DMS53 (cell line): ENCODE measurements at regions not wholly inside any gene's neighbourhood (a gene's known extent, or its start where the extent isn't known, plus 50 kb on each side); places are given as distances from the start of the nearest gene placed in this dataset.
"Not testable (repeated sequence)": the region's sequence is repeated elsewhere in the genome, so short reads cannot be mapped to it uniquely, and the experiment has no call there.

Experiments
- DNase-seq: peaks from one replicate; lab custom pipeline; 2025; lab: John Stamatoyannopoulos, UW

- DNase-seq = no peak
Observed at GRCh38 chr2:52294628-52295027, 1262.7 kb upstream of the NRXN1 start.

GRCh38 chr2:52292801-52293200 is 1260.9 kb upstream of the NRXN1 start:
- DNase-seq = no peak

DNA sequence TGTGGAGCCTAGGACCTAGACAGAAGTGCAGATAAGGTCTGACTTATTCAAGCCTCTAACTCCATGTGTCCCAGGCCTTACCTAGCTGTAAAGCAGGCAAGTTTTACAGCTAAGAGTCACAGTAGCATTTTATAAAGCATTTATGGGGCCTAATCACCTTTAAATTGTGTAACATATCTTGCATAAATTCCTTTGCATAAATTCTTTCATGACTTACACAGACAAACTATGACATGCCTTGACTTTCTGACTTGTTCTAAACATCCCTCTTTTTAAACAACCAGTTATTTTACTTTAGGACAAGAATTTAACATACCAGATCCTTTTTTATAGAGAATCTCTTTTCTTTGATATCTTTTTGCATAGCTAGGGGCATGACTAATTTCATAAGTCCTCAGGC is 1257.8 kb upstream of the NRXN1 start:
- no peak for DNase-seq

DNA sequence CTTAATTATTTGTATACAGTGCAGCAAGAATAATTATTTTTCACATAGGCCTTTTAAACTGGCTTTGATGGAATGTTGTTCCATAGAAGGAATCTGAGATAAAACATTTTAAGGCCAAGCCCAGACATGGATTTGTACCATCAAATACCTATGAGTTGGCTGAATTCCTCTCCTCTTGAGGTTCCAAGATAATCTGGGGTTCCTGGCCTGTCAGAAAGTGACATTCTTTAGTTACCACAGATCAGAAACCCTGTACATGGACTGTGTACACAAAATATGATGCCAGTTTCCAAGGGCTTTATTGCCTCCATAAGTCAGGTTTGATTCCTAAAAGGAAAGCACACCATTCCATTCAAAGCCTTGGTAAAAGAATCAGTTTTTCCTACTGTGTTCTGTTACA is 1256.7 kb upstream of the NRXN1 start:
- DNase-seq = no peak

GRCh38 chr2:52269696-52270485 is 1238.0 kb upstream of the NRXN1 start:
- DNase-seq = no peak

DNA sequence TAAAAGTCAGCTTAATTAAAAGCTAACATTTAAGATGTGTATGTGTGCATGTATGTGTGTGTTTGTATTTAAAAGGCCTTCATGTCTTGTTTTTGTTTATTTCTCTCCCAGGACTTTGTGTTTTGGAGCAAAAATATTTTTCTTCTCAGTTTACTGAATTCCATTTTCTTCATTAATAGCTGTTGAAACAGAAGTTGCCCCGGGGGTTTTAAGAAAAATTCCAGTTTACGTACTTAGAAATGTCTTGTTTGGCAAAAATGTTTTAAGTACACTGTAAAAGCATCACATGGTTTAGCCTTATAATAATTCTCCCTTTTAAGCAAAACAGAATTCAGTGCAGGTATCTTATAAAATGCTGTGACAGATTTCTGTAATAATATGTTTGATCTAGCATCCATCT is 1233.0 kb upstream of the NRXN1 start:
- no peak for DNase-seq

DNA sequence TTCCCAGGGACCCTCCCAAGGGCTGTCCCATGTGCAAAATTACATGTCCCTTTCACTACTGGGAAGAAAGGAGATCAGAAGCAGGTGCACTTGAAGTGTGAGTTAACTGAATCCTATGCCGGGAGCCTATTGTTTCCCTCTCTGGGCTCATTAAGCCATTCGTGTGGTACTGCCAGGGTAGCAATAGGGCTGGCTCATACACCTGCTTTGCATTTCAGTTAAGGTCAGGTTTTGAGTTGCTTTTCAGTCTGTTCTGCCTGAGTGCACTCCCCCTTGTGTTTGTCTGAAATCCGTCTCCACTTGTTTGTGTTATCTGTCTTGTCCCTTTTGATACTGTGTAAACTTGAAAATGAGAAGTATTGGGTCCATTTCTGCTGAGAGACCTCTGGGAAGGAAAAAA is 1232.6 kb upstream of the NRXN1 start:
- DNase-seq = peak; percentile 74

GRCh38 chr2:52260904-52261303 is 1229.0 kb upstream of the NRXN1 start:
- DNase-seq = no peak

DNA sequence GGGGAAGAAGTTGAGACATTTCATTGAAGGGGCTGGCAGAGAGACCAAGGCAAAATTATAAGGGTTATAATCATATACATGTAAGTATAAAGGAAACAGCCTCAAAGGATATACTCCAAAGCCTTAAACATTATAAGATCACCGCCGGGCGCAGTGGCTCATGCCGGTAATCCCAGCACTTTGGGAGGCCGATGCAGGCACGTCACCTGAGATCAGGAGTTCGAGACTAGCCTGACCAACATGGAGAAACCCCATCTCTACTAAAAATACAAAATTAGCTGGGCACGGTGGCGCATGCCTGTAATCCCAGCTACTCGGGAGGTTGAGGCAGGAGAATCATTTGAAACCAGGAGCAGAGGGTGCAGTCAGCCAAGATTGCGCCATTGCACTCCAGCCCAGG is 1227.0 kb upstream of the NRXN1 start:
- DNase-seq = not testable (repeated sequence)

DNA sequence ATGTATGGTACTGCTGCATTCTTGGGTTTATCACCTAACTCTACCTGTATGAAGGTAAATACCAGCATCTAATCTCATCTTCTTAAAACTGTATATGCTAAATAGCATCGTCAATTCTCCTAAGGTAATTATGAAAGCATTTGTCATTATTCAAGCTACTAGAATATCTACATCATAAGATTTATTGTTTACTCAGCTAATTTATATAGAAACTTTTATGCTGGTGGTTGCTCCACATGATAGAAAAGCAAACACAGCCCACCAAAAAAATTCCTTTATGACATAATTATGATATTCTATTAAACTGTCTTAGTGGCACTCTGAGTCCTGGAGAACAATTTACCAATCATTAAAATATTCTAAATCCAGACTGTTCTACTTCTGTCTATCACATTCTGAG is 1226.1 kb upstream of the NRXN1 start:
- no peak for DNase-seq

DNA sequence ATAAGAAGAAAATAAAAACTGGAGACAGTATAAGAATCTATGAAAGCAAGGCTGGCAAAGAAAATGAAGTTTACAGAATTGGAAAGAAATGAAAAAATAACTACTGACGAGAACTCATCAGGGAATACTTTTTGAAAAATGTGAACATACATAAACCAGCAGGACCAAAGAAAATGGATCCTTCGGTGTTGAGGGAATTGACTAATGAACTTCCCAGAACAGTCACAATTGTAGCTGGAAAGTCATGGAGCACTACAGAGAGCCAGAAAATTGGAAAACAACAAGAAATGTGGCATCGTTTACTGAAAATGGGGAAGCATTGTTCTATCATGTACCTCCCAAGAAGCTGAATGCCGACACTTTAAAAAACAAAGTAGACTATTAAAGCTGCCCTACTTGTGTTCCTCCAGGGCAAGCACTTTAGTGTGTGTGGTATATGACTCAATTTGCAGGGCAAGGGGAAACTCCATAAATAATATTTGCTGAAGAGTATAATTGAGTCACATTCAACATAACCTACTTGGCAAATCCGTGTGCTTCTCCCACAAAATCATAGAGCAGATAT is 1221.6 kb upstream of the NRXN1 start:
- no peak for DNase-seq

- peak; percentile 72 for DNase-seq
Observed at GRCh38 chr2:52238782-52239181, 1206.8 kb upstream of the NRXN1 start.

GRCh38 chr2:52222128-52222527 is 1190.2 kb upstream of the NRXN1 start:
- peak; percentile 80 for DNase-seq

GRCh38 chr2:52220393-52220792 is 1188.5 kb upstream of the NRXN1 start:
- DNase-seq = peak; percentile 98

DNA sequence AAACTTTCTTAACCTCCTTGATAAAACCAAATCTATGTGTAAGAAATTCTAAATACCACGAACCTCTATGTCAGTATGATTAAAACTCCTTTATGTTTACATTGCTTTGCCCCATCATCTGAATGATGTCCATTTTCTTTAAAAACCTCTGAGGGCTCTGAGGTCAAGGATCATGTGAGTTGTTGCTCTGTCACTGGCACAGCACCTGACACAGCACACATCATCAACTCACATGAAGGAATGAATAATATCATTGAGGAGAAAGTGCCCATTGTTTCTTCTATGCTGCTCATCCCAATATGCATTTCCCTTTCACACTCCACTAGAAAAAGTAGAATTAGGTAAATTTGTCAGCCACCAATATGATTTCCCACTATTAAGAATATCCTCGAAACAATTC is 1178.7 kb upstream of the NRXN1 start:
- DNase-seq = no peak

GRCh38 chr2:52210161-52210560 is 1178.2 kb upstream of the NRXN1 start:
- no peak for DNase-seq

GRCh38 chr2:52194342-52194741 is 1162.4 kb upstream of the NRXN1 start:
- no peak for DNase-seq

DNA sequence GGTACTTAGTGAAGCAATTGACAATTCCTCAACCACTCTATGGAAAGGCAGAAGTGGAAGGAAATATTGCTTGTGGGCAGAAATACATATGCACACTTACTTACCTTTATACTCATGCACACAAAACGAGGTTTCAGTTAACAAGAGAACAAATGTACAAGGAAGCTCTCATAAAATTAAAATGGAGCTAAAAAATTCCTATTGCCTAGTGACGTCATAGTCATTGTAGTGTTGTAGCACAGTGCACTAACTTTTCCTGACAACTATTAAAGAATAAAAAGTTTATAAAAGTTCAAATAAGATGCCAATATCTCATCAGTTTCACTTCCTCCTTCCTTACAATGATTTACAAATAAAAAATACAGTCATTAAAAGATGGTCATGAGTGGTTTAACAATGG is 1161.9 kb upstream of the NRXN1 start:
- DNase-seq = no peak

- no peak for DNase-seq
Observed at GRCh38 chr2:52192656-52193055, 1160.7 kb upstream of the NRXN1 start.

DNA sequence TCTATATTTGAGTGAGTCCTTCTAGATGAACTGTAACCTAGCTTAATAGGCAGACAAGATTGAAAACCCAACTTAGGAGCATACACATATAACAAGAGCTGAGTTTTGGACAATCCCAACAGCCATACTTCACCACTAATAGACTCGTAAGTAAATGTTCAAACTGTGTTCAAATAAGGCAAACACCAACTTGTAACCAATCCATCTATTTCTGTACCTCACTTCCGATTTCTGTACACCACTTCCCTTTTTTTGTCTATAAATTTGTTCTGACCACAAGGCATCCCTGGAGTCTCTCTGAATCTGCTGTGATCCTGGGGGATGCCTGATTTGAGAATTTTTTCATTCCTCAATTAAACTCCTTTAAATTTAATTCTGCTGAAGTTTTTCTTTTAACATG is 1149.1 kb upstream of the NRXN1 start:
- DNase-seq = no peak

DNA sequence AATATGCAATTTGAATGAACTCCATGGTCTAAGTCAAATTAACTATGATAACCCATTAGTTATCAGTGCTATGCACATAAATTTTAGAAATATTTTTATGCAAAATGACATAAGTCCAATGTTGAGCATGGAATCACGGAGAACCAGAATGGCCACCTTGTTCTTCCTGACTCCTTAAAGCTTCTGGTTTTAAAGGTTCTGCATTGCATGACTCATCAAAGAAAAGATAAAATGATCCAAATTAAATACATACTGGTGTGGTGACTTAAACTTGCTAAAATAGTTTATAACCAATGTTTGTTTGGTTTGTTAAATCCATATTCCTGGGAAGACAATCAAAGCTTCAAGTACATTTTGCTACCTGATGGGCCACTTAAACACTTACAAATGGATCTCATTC is 1146.9 kb upstream of the NRXN1 start:
- DNase-seq = no peak

- DNase-seq = no peak
Observed at GRCh38 chr2:52145005-52145404, 1113.1 kb upstream of the NRXN1 start.

DNA sequence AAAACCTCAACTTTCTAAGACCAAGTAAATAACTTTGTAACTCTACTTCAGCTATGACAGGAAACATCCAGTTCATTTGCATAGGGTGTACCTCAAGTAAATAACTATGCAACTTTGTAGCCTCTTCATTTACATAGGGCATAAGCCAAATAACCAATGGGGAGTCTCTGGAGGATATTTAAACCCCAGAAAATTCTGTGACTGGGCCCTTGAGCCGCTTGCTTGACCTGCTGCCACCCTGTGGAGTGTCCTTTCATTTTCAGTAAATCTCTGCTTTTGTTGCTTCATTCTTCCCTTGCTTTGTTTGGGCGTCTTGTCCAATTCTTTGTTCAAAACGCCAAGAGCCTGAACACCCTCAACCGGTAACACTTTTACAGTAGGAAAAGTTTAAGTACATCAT is 1112.7 kb upstream of the NRXN1 start:
- DNase-seq = no peak

DNA sequence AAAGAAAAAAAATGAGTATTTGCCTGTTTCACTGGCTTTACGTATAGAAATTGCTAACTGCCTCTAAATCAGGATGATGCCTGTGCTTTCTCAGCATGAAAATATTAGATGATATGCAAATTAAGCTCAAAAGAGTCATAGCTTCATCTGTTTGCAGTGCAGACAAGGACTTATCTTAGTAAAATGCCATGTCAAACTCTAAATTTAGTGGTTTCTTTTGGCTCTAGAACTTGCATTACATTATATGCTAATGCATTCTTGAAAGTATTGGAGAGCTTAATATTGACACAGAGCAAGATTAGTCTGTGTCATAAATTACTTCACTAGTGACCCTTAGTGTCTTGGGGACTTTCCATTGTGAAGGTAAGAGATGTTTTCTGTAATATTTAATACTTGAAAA is 1109.1 kb upstream of the NRXN1 start:
- no peak for DNase-seq
